ENCODE measurements at regions not wholly inside any gene's neighbourhood (a gene's known extent, or its start where the extent isn't known, plus 50 kb on each side); places are given as distances from the start of the nearest gene placed in this dataset.
"Not testable (repeated sequence)": the region's sequence is repeated elsewhere in the genome, so short reads cannot be mapped to it uniquely, and the experiment has no call there.

DNA sequence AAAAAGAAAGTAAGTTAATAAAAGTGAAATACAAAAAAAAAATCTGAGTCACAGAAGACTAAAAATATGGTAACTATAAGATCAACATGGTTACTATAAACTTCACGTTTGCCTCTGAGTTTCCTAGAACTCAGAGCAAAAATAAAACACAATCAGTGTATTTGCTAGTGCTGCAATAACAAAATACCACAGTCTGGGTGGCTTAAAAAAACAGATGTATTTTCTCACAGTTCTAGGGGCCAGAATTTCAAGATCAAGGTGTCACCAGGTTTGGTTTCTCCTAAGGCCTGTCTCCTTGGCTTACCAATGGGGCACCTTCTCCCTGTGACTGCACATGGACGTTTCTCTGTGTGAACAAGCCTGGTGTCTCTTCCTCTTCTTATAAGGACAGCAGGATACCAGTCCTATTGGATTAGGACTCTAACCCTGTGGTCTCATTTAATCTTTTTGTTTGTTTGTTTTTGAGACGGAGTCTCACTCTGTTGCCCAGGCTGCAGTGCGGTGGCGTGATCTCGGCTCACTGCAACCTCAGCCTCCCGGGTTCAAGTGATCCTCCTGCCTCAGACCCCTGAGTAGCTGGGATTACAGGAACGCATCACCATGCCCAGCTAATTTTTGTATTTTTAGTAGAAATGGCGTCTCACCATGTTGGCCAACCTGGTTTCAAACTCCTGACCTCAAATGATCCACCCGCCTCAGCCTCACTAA lies 104.9 kb upstream of the LOC128125822 start:
- no peak for TF ChIP-seq SNAI2 (CRISPR knock-in tag; IDR thresholded peaks at IDR 0.05)
- TF ChIP-seq ZNF8 (CRISPR knock-in tag; IDR thresholded peaks at IDR 0.05), result no peak
- TF ChIP-seq, protein P1, sequence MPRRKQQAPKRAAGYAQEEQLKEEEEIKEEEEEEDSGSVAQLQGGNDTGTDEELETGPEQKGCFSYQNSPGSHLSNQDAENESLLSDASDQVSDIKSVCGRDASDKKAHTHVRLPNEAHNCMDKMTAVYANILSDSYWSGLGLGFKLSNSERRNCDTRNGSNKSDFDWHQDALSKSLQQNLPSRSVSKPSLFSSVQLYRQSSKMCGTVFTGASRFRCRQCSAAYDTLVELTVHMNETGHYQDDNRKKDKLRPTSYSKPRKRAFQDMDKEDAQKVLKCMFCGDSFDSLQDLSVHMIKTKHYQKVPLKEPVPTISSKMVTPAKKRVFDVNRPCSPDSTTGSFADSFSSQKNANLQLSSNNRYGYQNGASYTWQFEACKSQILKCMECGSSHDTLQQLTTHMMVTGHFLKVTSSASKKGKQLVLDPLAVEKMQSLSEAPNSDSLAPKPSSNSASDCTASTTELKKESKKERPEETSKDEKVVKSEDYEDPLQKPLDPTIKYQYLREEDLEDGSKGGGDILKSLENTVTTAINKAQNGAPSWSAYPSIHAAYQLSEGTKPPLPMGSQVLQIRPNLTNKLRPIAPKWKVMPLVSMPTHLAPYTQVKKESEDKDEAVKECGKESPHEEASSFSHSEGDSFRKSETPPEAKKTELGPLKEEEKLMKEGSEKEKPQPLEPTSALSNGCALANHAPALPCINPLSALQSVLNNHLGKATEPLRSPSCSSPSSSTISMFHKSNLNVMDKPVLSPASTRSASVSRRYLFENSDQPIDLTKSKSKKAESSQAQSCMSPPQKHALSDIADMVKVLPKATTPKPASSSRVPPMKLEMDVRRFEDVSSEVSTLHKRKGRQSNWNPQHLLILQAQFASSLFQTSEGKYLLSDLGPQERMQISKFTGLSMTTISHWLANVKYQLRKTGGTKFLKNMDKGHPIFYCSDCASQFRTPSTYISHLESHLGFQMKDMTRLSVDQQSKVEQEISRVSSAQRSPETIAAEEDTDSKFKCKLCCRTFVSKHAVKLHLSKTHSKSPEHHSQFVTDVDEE (CRISPR knock-in tag; IDR thresholded peaks at IDR 0.05), result no peak
- TF ChIP-seq, protein P2, sequence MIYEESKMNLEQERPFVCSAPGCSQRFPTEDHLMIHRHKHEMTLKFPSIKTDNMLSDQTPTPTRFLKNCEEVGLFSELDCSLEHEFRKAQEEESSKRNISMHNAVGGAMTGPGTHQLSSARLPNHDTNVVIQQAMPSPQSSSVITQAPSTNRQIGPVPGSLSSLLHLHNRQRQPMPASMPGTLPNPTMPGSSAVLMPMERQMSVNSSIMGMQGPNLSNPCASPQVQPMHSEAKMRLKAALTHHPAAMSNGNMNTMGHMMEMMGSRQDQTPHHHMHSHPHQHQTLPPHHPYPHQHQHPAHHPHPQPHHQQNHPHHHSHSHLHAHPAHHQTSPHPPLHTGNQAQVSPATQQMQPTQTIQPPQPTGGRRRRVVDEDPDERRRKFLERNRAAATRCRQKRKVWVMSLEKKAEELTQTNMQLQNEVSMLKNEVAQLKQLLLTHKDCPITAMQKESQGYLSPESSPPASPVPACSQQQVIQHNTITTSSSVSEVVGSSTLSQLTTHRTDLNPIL (CRISPR knock-in tag; IDR thresholded peaks at IDR 0.05; ENCODE audit: low read depth), result no peak
- no peak for TF ChIP-seq ESRRG (CRISPR knock-in tag; IDR thresholded peaks at IDR 0.05)
- TF ChIP-seq ZNF565 (CRISPR knock-in tag; conservative IDR thresholded peaks at IDR 0.05; ENCODE audit: low read depth), result no peak
- TF ChIP-seq ZFP3 (CRISPR knock-in tag; IDR thresholded peaks at IDR 0.05), result no peak
- no peak for TF ChIP-seq TCF4 (CRISPR knock-in tag; IDR thresholded peaks at IDR 0.05; ENCODE audit: borderline replicate concordance)
- no peak for TF ChIP-seq OSR1 (CRISPR knock-in tag; IDR thresholded peaks at IDR 0.05)
- TF ChIP-seq ISL1 (CRISPR knock-in tag; IDR thresholded peaks at IDR 0.05), result no peak
- TF ChIP-seq, protein P3, sequence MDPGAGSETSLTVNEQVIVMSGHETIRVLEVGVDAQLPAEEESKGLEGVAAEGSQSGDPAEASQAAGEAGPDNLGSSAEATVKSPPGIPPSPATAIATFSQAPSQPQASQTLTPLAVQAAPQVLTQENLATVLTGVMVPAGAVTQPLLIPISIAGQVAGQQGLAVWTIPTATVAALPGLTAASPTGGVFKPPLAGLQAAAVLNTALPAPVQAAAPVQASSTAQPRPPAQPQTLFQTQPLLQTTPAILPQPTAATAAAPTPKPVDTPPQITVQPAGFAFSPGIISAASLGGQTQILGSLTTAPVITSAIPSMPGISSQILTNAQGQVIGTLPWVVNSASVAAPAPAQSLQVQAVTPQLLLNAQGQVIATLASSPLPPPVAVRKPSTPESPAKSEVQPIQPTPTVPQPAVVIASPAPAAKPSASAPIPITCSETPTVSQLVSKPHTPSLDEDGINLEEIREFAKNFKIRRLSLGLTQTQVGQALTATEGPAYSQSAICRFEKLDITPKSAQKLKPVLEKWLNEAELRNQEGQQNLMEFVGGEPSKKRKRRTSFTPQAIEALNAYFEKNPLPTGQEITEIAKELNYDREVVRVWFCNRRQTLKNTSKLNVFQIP (CRISPR knock-in tag; IDR thresholded peaks at IDR 0.05; ENCODE audit: borderline replicate concordance, low read depth), result no peak
- TF ChIP-seq, protein P4, sequence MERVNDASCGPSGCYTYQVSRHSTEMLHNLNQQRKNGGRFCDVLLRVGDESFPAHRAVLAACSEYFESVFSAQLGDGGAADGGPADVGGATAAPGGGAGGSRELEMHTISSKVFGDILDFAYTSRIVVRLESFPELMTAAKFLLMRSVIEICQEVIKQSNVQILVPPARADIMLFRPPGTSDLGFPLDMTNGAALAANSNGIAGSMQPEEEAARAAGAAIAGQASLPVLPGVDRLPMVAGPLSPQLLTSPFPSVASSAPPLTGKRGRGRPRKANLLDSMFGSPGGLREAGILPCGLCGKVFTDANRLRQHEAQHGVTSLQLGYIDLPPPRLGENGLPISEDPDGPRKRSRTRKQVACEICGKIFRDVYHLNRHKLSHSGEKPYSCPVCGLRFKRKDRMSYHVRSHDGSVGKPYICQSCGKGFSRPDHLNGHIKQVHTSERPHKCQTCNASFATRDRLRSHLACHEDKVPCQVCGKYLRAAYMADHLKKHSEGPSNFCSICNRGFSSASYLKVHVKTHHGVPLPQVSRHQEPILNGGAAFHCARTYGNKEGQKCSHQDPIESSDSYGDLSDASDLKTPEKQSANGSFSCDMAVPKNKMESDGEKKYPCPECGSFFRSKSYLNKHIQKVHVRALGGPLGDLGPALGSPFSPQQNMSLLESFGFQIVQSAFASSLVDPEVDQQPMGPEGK (CRISPR knock-in tag; IDR thresholded peaks at IDR 0.05; ENCODE audit: borderline replicate concordance), result no peak
- TF ChIP-seq ZFP30 (CRISPR knock-in tag; IDR thresholded peaks at IDR 0.05), result no peak
- no peak for TF ChIP-seq CSDC2 (CRISPR knock-in tag; IDR thresholded peaks at IDR 0.05)
- TF ChIP-seq GLIS3 (CRISPR knock-in tag; IDR thresholded peaks at IDR 0.05), result no peak
- TF ChIP-seq ZC3H10 (CRISPR knock-in tag; IDR thresholded peaks at IDR 0.05), result no peak
- no peak for TF ChIP-seq TOX (CRISPR knock-in tag; IDR thresholded peaks at IDR 0.05; ENCODE audit: borderline replicate concordance)
- no peak for TF ChIP-seq PPARA (CRISPR knock-in tag; IDR thresholded peaks at IDR 0.05; ENCODE audit: borderline replicate concordance)
- no peak for ATAC-seq

DNA sequence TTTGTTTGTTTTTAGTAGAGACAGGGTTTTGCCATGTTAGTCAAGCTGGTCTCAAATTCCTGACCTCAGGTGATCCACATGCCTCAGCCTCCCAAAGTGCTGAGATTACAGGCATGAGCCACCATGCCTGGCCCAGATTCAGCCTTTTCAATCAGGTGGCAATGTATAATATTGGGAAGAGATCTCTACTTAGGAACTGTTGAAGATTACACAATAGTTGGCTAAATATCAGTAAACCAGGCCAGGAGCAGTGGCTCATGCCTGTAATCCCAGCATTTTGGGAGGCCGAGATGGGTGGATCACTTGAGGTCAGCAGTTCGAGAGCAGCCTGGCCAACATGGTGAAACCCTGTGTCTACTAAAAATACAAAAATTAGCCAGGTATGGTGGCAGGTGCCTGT lies 101.1 kb upstream of the LOC128125822 start:
- not testable (repeated sequence) for ATAC-seq

DNA sequence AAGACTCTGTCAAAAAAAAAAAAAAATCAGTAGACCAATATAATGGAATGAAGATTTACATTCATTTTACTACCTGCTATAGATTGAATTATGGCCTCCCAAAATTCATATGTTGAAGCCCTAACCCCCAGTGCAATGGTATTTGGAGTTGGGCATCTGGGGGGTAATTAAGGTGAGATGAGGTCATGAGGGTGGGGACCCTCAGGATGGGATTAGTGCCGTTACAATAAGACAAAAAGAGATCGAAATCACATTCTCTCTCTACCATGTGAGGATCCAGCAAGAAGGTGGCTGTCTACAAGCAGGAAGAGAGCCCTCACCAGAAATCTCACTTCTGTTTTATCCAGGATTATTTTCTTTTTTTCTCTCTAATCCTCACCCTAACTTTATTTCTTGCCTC lies 100.6 kb upstream of the LOC128125822 start:
- TF ChIP-seq GLIS3 (CRISPR knock-in tag; IDR thresholded peaks at IDR 0.05) (no peak), ZC3H10 (CRISPR knock-in tag; IDR thresholded peaks at IDR 0.05) (no peak), ESRRG (CRISPR knock-in tag; IDR thresholded peaks at IDR 0.05) (no peak), SNAI2 (CRISPR knock-in tag; IDR thresholded peaks at IDR 0.05) (no peak), ZNF565 (CRISPR knock-in tag; conservative IDR thresholded peaks at IDR 0.05; ENCODE audit: low read depth) (no peak), ZFP3 (CRISPR knock-in tag; IDR thresholded peaks at IDR 0.05) (no peak), PPARA (CRISPR knock-in tag; IDR thresholded peaks at IDR 0.05; ENCODE audit: borderline replicate concordance) (no peak), TOX (CRISPR knock-in tag; IDR thresholded peaks at IDR 0.05; ENCODE audit: borderline replicate concordance) (no peak), CSDC2 (CRISPR knock-in tag; IDR thresholded peaks at IDR 0.05) (no peak), ZNF8 (CRISPR knock-in tag; IDR thresholded peaks at IDR 0.05) (no peak), ARNTL (CRISPR knock-in tag; IDR thresholded peaks at IDR 0.05; ENCODE audit: borderline replicate concordance, low read depth) (no peak), OSR1 (CRISPR knock-in tag; IDR thresholded peaks at IDR 0.05) (no peak), ZNF70 (CRISPR knock-in tag; IDR thresholded peaks at IDR 0.05) (no peak), TCF4 (CRISPR knock-in tag; IDR thresholded peaks at IDR 0.05; ENCODE audit: borderline replicate concordance) (no peak)
- TF ChIP-seq, protein P4 (CRISPR knock-in tag; IDR thresholded peaks at IDR 0.05; ENCODE audit: borderline replicate concordance), result no peak
- TF ChIP-seq, protein P1 (CRISPR knock-in tag; IDR thresholded peaks at IDR 0.05), result no peak
- ATAC-seq, result no peak
